ENCODE measurements at regions not wholly inside any gene's neighbourhood (a gene's known extent, or its start where the extent isn't known, plus 50 kb on each side); places are given as distances from the start of the nearest gene placed in this dataset.

DNA sequence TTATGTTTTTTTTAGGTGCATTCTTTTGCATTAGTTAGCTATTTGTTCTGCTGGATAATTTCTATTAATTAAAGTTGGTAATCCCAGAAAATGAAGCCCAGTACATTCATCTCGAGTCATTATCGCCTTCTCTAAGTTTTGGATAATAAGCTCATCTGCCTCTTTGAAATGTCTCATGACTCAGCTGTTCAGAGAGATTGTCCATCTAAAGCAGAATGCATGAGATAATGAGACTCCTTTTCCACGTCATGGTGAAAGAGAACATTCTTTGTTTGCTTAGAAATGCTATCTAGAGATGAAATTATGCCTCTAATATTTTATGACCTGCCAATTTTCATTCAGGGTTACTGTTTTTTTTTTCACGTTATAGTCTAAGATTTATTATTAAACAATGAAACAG is 374.7 kb upstream of the GOLIM4 start:
- Histone ChIP-seq H3K4me1 (no peaks in the 10 kb centered on the region), H3K27ac (no peak overlapping the region), H3K4me3 (ENCODE audit: low read depth, low read length) (no peak overlapping the region), H2AFZ (no peak overlapping the region), H3K79me2 (no peaks in the 10 kb centered on the region), H3K36me3 (ENCODE audit: control insufficient read depth, insufficient read depth, low read length) (no peaks in the 10 kb centered on the region), H3K4me2 (ENCODE audit: low read length) (no peak overlapping the region), H3K9ac (no peak overlapping the region), H3K9me3 (ENCODE audit: control insufficient read depth, low read length) (no peaks in the 10 kb centered on the region), H3K27me3 (ENCODE audit: control insufficient read depth, insufficient read depth, low read length) (no peaks in the 10 kb centered on the region)
- TF ChIP-seq CTCF (IDR thresholded peaks at IDR 0.05) = no peak

DNA sequence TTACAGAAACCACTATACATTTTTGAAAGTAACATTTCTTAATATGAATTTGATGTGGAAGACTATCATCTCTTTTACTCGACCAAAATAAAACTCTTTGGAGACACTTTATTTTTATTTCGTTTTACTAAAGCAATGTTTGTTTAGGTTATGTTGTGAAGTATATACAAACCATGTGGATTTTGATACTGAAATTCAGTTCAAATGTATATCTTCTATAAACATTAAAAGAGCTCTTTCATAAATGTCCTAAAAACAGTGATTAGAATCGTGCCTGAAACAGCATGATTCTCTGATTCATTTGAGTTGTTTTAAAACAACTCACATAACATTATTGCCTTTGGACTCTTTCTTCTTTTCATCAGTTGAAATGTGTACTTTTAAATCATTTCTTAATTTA is 373.7 kb upstream of the GOLIM4 start:
- Histone ChIP-seq H3K4me1 (no peaks in the 10 kb centered on the region), H3K9me3 (ENCODE audit: control insufficient read depth, low read length) (no peaks in the 10 kb centered on the region), H3K4me2 (ENCODE audit: low read length) (no peak overlapping the region), H3K36me3 (ENCODE audit: control insufficient read depth, insufficient read depth, low read length) (no peaks in the 10 kb centered on the region), H3K4me3 (ENCODE audit: low read depth, low read length) (no peak overlapping the region), H3K9ac (no peak overlapping the region), H3K27ac (no peak overlapping the region), H2AFZ (no peak overlapping the region), H3K79me2 (no peaks in the 10 kb centered on the region), H3K27me3 (ENCODE audit: control insufficient read depth, insufficient read depth, low read length) (no peaks in the 10 kb centered on the region)
- no peak for TF ChIP-seq CTCF (IDR thresholded peaks at IDR 0.05)

GRCh38 chr3:168467115-168467714 is 371.5 kb upstream of the GOLIM4 start:
- no peak overlapping the region for H3K4me2 ChIP-seq (ENCODE audit: low read length)
- no peak overlapping the region for H3K27ac ChIP-seq
- no peaks in the 10 kb centered on the region for H3K27me3 ChIP-seq (ENCODE audit: control insufficient read depth, insufficient read depth, low read length)
- H3K79me2 ChIP-seq = no peaks in the 10 kb centered on the region
- H3K4me3 ChIP-seq (ENCODE audit: low read depth, low read length) = no peak overlapping the region
- no peaks in the 10 kb centered on the region for H3K4me1 ChIP-seq
- H2AFZ ChIP-seq = no peak overlapping the region
- H3K9me3 ChIP-seq (ENCODE audit: control insufficient read depth, low read length) = no peaks in the 10 kb centered on the region
- no peak overlapping the region for H3K9ac ChIP-seq
- TF ChIP-seq CTCF (IDR thresholded peaks at IDR 0.05) = no peak
- no peaks in the 10 kb centered on the region for H3K36me3 ChIP-seq (ENCODE audit: control insufficient read depth, insufficient read depth, low read length)

DNA sequence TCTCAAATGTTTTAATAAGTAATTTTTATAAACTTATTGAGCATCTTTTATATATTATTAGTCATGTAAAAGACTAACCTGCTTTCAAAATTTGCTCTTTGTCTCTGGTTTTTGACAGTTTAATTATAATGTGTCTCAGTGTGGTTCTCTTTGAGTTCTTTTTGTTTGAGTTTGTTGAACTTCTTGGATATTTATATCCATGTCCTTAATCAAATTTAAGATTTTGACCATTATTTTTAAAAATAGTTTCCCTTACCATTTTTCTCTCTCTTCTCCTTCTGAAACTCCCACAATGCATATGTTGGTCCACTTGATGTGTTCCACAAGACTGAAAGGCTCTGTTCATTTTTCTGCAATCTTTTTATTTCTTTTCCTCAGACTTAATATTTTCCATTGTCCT is 366.1 kb upstream of the GOLIM4 start:
- Histone ChIP-seq H3K4me3 (ENCODE audit: low read depth, low read length) (no peak overlapping the region), H3K36me3 (ENCODE audit: control insufficient read depth, insufficient read depth, low read length) (no peaks in the 10 kb centered on the region), H3K27me3 (ENCODE audit: control insufficient read depth, insufficient read depth, low read length) (no peaks in the 10 kb centered on the region), H3K27ac (no peak overlapping the region), H3K4me1 (no peaks in the 10 kb centered on the region), H2AFZ (no peak overlapping the region), H3K9ac (no peak overlapping the region), H3K4me2 (ENCODE audit: low read length) (no peak overlapping the region), H3K79me2 (no peaks in the 10 kb centered on the region), H3K9me3 (ENCODE audit: control insufficient read depth, low read length) (no peaks in the 10 kb centered on the region)
- no peak for TF ChIP-seq CTCF (IDR thresholded peaks at IDR 0.05)

GRCh38 chr3:168459226-168459784 is 363.6 kb upstream of the GOLIM4 start:
- H2AFZ ChIP-seq = no peak overlapping the region

More at GRCh38 chr3:168459226-168459784, 363.6 kb upstream of the GOLIM4 start:
- Histone ChIP-seq H3K36me3 (ENCODE audit: control insufficient read depth, insufficient read depth, low read length) (no peaks in the 10 kb centered on the region), H3K4me1 (no peaks in the 10 kb centered on the region), H3K9ac (no peak overlapping the region), H3K4me2 (ENCODE audit: low read length) (no peak overlapping the region), H3K79me2 (no peaks in the 10 kb centered on the region), H3K27me3 (ENCODE audit: control insufficient read depth, insufficient read depth, low read length) (no peaks in the 10 kb centered on the region), H3K9me3 (ENCODE audit: control insufficient read depth, low read length) (no peaks in the 10 kb centered on the region), H3K27ac (no peak overlapping the region), H3K4me3 (ENCODE audit: low read depth, low read length) (no peak overlapping the region)
- TF ChIP-seq CTCF (IDR thresholded peaks at IDR 0.05) = no peak

Measured in parathyroid adenoma (tissue), 2 donors.